PC-9 (cell line): ENCODE measurements at regions not wholly inside any gene's neighbourhood (a gene's known extent, or its start where the extent isn't known, plus 50 kb on each side); places are given as distances from the start of the nearest gene placed in this dataset.

ENCODE experiments used
- BruUV-seq: library from RNA; stranded (reverse); fragments of 400-500 nt; replicated peaks from 2 replicates; lab custom pipeline; 2021; lab: Mats Ljungman, UMichigan
- CTCF ChIA-PET: fragments of 300-600 bp; sonication (Branson Sonifier 250); formaldehyde crosslinking; loops from one replicate; lab custom pipeline; 2022; ENCODE audit warnings: antibody characterized with exemption; lab: Charles Lee
- POLR2A ChIA-PET: fragments of 300-600 bp; sonication (Branson Sonifier 250); formaldehyde crosslinking; loops from one replicate; lab custom pipeline; 2022; ENCODE audit warnings: antibody characterized with exemption; ENCODE audit not compliant: unreplicated experiment; lab: Charles Lee
- DNase-seq, 2 experiments: peaks; one replicate each; pipeline versions ENCODE4 v3.0.0 to v3.0.0-alpha.2; 2015 to 2022; ENCODE audit warnings: mixed read lengths in 1 of 2
- H2AFZ ChIP-seq: fragments of 200-600 bp; sonication (generic); 2 replicates; pipeline ENCODE4 v1.8.1; 2017; ENCODE audit warnings: antibody characterized with exemption
- H3F3A ChIP-seq: fragments of 200-600 bp; sonication (generic); 2 replicates; pipeline ENCODE4 v1.8.1; 2017; ENCODE audit warnings: antibody characterized with exemption, mild to moderate bottlenecking, low read depth; ENCODE audit not compliant: insufficient read depth
- H3K27ac ChIP-seq: fragments of 200-600 bp; sonication (generic); 2 replicates; pipeline ENCODE4 v1.6.1; 2016; ENCODE audit warnings: mixed run types
- H3K27me3 ChIP-seq: fragments of 200-600 bp; sonication (generic); 2 replicates; pipeline ENCODE4 v1.6.1; 2016; ENCODE audit warnings: low read depth, mixed run types; ENCODE audit not compliant: insufficient read depth
- H3K36me3 ChIP-seq: fragments of 200-600 bp; sonication (generic); 2 replicates; pipeline ENCODE4 v1.6.1; 2016; ENCODE audit warnings: low read depth, mixed run types
- H3K4me1 ChIP-seq: fragments of 200-600 bp; sonication (generic); replicated peaks from 2 replicates; pipeline ENCODE4 v1.6.1; 2016; ENCODE audit warnings: mixed run types; ENCODE audit not compliant: insufficient read depth
- H3K4me2 ChIP-seq: fragments of 200-600 bp; sonication (generic); 2 replicates; pipeline ENCODE4 v1.6.1; 2017; ENCODE audit warnings: mixed run types
- H3K4me3 ChIP-seq: fragments of 200-600 bp; sonication (generic); 2 replicates; pipeline ENCODE4 v1.6.1; 2016; ENCODE audit warnings: mixed run types
- H3K79me2 ChIP-seq: fragments of 200-600 bp; sonication (generic); 2 replicates; pipeline ENCODE4 v1.6.1; 2017; ENCODE audit warnings: low read depth, mixed run types
- H3K9me2 ChIP-seq: fragments of 200-600 bp; sonication (generic); 2 replicates; pipeline ENCODE4 v1.8.1; 2017; ENCODE audit warnings: mild to moderate bottlenecking; ENCODE audit not compliant: insufficient read depth
- H3K9me3 ChIP-seq: fragments of 200-600 bp; sonication (generic); 2 replicates; pipeline ENCODE4 v1.8.1; 2016; ENCODE audit warnings: low read depth; ENCODE audit not compliant: insufficient read depth
- H4K20me1 ChIP-seq: fragments of 200-600 bp; sonication (generic); 2 replicates; pipeline ENCODE4 v1.8.1; 2017; ENCODE audit not compliant: insufficient read depth
- EZH2 ChIP-seq: fragments of 200-600 bp; sonication (generic); IDR thresholded peaks from 2 replicates; pipeline ENCODE4 v1.8.0; 2017; ENCODE audit warnings: antibody characterized with exemption, low read depth
- intact Hi-C: fragments of 100-400 bp; cut with micrococcal nuclease; formaldehyde crosslinking; loops from one replicate; pipeline ENCODE4 v1.10.0; 2022; ENCODE audit not compliant: unreplicated experiment
- TF ChIP-seq, protein P1 (sequence below): fragments of 200-600 bp; sonication (generic); conservative IDR thresholded peaks from 2 replicates; pipeline ENCODE4 v1.6.1; 2017; ENCODE audit warnings: mixed run types, antibody characterized with exemption, mild to moderate bottlenecking, moderate library complexity

GRCh38 chr3:137296116-137296515 is 338.3 kb downstream of the IL20RB start:
- Histone ChIP-seq H3K27me3 (no peaks in the 10 kb centered on the region), H2AFZ (no peak overlapping the region), H3K4me2 (no peak overlapping the region), H3K27ac (no peak overlapping the region), H3K36me3 (no peaks in the 10 kb centered on the region), H4K20me1 (no peaks in the 10 kb centered on the region), H3K4me3 (no peak overlapping the region), H3K79me2 (no peaks in the 10 kb centered on the region), H3K9me3 (no peaks in the 10 kb centered on the region), H3F3A (no peaks in the 10 kb centered on the region), H3K4me1 (no peaks in the 10 kb centered on the region), H3K9me2 (no peaks in the 10 kb centered on the region)
- BruUV-seq = no TSS peak
- no peak for DNase-seq
- ChIA-PET POLR2A (no interaction called here), CTCF (no interaction called here)
- TF ChIP-seq EZH2 = no peak
- intact Hi-C loops = no loop called here

DNA sequence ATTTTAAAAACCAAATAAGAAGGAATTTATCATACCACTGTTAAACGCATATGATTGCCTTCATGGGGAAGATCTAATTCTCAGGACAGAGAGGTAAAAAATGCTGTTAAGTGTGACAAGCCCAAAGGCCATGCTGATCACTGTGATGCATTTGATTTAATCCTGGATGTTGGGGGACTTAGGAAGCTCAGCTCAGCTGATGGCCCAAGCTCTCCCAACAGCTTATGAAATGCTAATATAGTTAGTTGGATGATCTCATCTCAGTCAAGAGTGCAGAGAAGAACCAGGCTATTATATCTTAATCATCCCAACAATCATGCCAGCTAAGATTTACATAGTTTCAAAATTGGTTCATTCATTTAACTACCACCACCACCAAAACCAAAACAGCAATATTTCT is 340.0 kb downstream of the IL20RB start:
- POLR2A ChIA-PET = no interaction called here
- Histone ChIP-seq H2AFZ (no peak overlapping the region), H3K9me2 (no peaks in the 10 kb centered on the region), H3K36me3 (no peaks in the 10 kb centered on the region), H3K27me3 (no peaks in the 10 kb centered on the region), H3K79me2 (no peaks in the 10 kb centered on the region), H3K9me3 (no peaks in the 10 kb centered on the region), H3K27ac (no peak overlapping the region), H3K4me1 (no peaks in the 10 kb centered on the region), H3F3A (no peaks in the 10 kb centered on the region), H3K4me3 (no peak overlapping the region), H4K20me1 (no peaks in the 10 kb centered on the region), H3K4me2 (no peak overlapping the region)
- BruUV-seq = no TSS peak
- TF ChIP-seq, protein P1, sequence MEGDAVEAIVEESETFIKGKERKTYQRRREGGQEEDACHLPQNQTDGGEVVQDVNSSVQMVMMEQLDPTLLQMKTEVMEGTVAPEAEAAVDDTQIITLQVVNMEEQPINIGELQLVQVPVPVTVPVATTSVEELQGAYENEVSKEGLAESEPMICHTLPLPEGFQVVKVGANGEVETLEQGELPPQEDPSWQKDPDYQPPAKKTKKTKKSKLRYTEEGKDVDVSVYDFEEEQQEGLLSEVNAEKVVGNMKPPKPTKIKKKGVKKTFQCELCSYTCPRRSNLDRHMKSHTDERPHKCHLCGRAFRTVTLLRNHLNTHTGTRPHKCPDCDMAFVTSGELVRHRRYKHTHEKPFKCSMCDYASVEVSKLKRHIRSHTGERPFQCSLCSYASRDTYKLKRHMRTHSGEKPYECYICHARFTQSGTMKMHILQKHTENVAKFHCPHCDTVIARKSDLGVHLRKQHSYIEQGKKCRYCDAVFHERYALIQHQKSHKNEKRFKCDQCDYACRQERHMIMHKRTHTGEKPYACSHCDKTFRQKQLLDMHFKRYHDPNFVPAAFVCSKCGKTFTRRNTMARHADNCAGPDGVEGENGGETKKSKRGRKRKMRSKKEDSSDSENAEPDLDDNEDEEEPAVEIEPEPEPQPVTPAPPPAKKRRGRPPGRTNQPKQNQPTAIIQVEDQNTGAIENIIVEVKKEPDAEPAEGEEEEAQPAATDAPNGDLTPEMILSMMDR = no peak
- no peak for TF ChIP-seq EZH2
- CTCF ChIA-PET = no interaction called here
- no peak for DNase-seq
- intact Hi-C loops = no loop called here

GRCh38 chr3:137300703-137301102 is 342.9 kb downstream of the IL20RB start:
- intact Hi-C loops = no loop called here
- DNase-seq = no peak
- CTCF ChIA-PET = no interaction called here

More at GRCh38 chr3:137300703-137301102, 342.9 kb downstream of the IL20RB start:
- Histone ChIP-seq H3K4me1 (no peaks in the 10 kb centered on the region), H3K9me2 (no peaks in the 10 kb centered on the region), H4K20me1 (no peaks in the 10 kb centered on the region), H3K27me3 (no peaks in the 10 kb centered on the region), H3K4me3 (no peak overlapping the region), H3F3A (no peaks in the 10 kb centered on the region), H3K79me2 (no peaks in the 10 kb centered on the region), H3K27ac (no peak overlapping the region), H3K9me3 (no peaks in the 10 kb centered on the region), H3K4me2 (no peak overlapping the region), H3K36me3 (no peaks in the 10 kb centered on the region), H2AFZ (no peak overlapping the region)
- TF ChIP-seq EZH2 = no peak
- TF ChIP-seq, protein P1 = no peak
- no TSS peak for BruUV-seq
- POLR2A ChIA-PET = no interaction called here
